Neural cell (in vitro differentiated cells): ENCODE measurements at regions not wholly inside any gene's neighbourhood (a gene's known extent, or its start where the extent isn't known, plus 50 kb on each side); places are given as distances from the start of the nearest gene placed in this dataset.
"Not testable (repeated sequence)": the region's sequence is repeated elsewhere in the genome, so short reads cannot be mapped to it uniquely, and the experiment has no call there.

Source experiments
- H2AFZ ChIP-seq: fragments of 200-600, 300-800 bp; sonication (generic), shearing (Covaris generic); 2 replicates; pipeline ENCODE4 v1.6.0; 2014; ENCODE audit warnings: low read depth, mild to moderate bottlenecking, antibody characterized with exemption, low read length, moderate library complexity
- H3F3A ChIP-seq: fragments of 200-600 bp; shearing (Covaris generic); 2 replicates; pipeline ENCODE4 v1.6.1; 2016; ENCODE audit warnings: mild to moderate bottlenecking, moderate library complexity, mixed read lengths, antibody characterized with exemption, low read length; ENCODE audit not compliant: insufficient read depth, poor library complexity, severe bottlenecking
- H3K27ac ChIP-seq: fragments of 200-600, 300-800 bp; sonication (generic), shearing (Covaris generic); 2 replicates; pipeline ENCODE4 v1.5.1; 2014; ENCODE audit warnings: mild to moderate bottlenecking, low read length, moderate library complexity
- H3K27me3 ChIP-seq: fragments of 300-800, 200-600 bp; sonication (generic), shearing (Covaris generic); 2 replicates; pipeline ENCODE4 v1.6.0; 2014; ENCODE audit warnings: mild to moderate bottlenecking, low read depth, low read length, moderate library complexity; ENCODE audit not compliant: insufficient read depth
- H3K36me3 ChIP-seq: fragments of 300-800, 200-600 bp; sonication (generic), shearing (Covaris generic); 2 replicates; pipeline ENCODE4 v1.5.1; 2014; ENCODE audit warnings: mild to moderate bottlenecking, antibody characterized with exemption, low read length, moderate library complexity; ENCODE audit not compliant: insufficient read depth
- H3K4me2 ChIP-seq: fragments of 300-800, 200-600 bp; sonication (generic), shearing (Covaris generic); 2 replicates; pipeline ENCODE4 v1.6.0; 2014; ENCODE audit warnings: mild to moderate bottlenecking, low read length
- H3K4me3 ChIP-seq: fragments of 300-800, 200-600 bp; sonication (generic), shearing (Covaris generic); 2 replicates; pipeline ENCODE4 v1.5.1; 2014; ENCODE audit warnings: mild to moderate bottlenecking, low read length, moderate library complexity
- H3K79me2 ChIP-seq: fragments of 200-600 bp; shearing (Covaris generic); replicated peaks from 2 replicates; pipeline ENCODE4 v1.6.0; 2014; ENCODE audit warnings: mild to moderate bottlenecking, low read length, moderate library complexity; ENCODE audit not compliant: insufficient read depth
- H3K9ac ChIP-seq: fragments of 300-800, 200-600 bp; sonication (generic), shearing (Covaris generic); 2 replicates; pipeline ENCODE4 v1.6.1; 2016; ENCODE audit warnings: mild to moderate bottlenecking, low read length, mixed read lengths
- H3K9me2 ChIP-seq: fragments of 200-600 bp; shearing (Covaris generic); 2 replicates; pipeline ENCODE4 v1.6.1; 2016; ENCODE audit warnings: mild to moderate bottlenecking, low read length, mixed read lengths; ENCODE audit not compliant: insufficient read depth
- H3K9me3 ChIP-seq: fragments of 200-600, 300-800 bp; sonication (generic), shearing (Covaris generic); 2 replicates; pipeline ENCODE4 v1.6.1; 2016; ENCODE audit warnings: mild to moderate bottlenecking, mixed run types, low read length, moderate library complexity, mixed read lengths
- H4K20me1 ChIP-seq: fragments of 200-600 bp; shearing (Covaris generic); 2 replicates; pipeline ENCODE4 v1.6.1; 2016; ENCODE audit warnings: mild to moderate bottlenecking, mixed run types; ENCODE audit not compliant: insufficient read depth
- CTCF ChIP-seq: fragments of 450-650 bp; IDR thresholded peaks from 2 replicates; pipeline ENCODE4 v1.5.1; 2014; ENCODE audit warnings: antibody characterized with exemption, mild to moderate bottlenecking, moderate library complexity; ENCODE audit not compliant: poor library complexity, severe bottlenecking
- EP300 ChIP-seq: fragments of 450-650 bp; conservative IDR thresholded peaks from 2 replicates; pipeline ENCODE4 v1.6.1; 2014; ENCODE audit warnings: antibody characterized with exemption, mild to moderate bottlenecking, moderate library complexity; ENCODE audit not compliant: poor library complexity, severe bottlenecking
- EZH2 ChIP-seq: fragments of 200-600, 300-800 bp; shearing (Covaris generic), sonication (generic); IDR thresholded peaks from 2 replicates; pipeline ENCODE4 v1.6.1; 2014; ENCODE audit warnings: antibody characterized with exemption, low read length, borderline replicate concordance, mild to moderate bottlenecking; ENCODE audit not compliant: insufficient read depth, poor library complexity, severe bottlenecking
- MXI1 ChIP-seq: fragments of 450-650 bp; conservative IDR thresholded peaks from 2 replicates; pipeline ENCODE4 v1.6.1; 2014; ENCODE audit warnings: antibody characterized with exemption, mild to moderate bottlenecking; ENCODE audit not compliant: poor library complexity, severe bottlenecking
- POLR2AphosphoS5 ChIP-seq: IDR thresholded peaks from 2 replicates; pipeline ENCODE4 v1.6.1; 2012
- RAD21 ChIP-seq: fragments of 450-650 bp; conservative IDR thresholded peaks from 2 replicates; pipeline ENCODE4 v1.6.1; 2014; ENCODE audit warnings: antibody characterized with exemption, mild to moderate bottlenecking, moderate library complexity
- REST ChIP-seq: IDR thresholded peaks from 2 replicates; pipeline ENCODE4 v1.6.1; 2012; ENCODE audit warnings: borderline replicate concordance
- SMC3 ChIP-seq: fragments of 450-650 bp; conservative IDR thresholded peaks from 2 replicates; pipeline ENCODE4 v1.6.1; 2014; ENCODE audit warnings: antibody characterized with exemption, mild to moderate bottlenecking, moderate library complexity; ENCODE audit not compliant: poor library complexity
- TAF1 ChIP-seq: IDR thresholded peaks from 2 replicates; pipeline ENCODE4 v1.6.1; 2012; ENCODE audit warnings: low read depth

- H3K36me3 ChIP-seq, H3K27ac ChIP-seq: not testable (repeated sequence)
Measured at GRCh38 chr10:114752570-114752969, 69.0 kb upstream of the FHIP2A start.

GRCh38 chr10:114753126-114753525 lies 68.5 kb upstream of the FHIP2A start:
- Histone ChIP-seq H3K4me3 (no peak overlapping the region), H4K20me1 (no peaks in the 10 kb centered on the region), H3K36me3 (no peaks in the 10 kb centered on the region), H3K27ac (no peak overlapping the region), H3K4me2 (no peak overlapping the region), H3K9me3 (no peaks in the 10 kb centered on the region), H3K9me2 (no peaks in the 10 kb centered on the region), H3K9ac (no peak overlapping the region), H2AFZ (no peak overlapping the region), H3K27me3 (no peaks in the 10 kb centered on the region), H3F3A (no peaks in the 10 kb centered on the region), H3K79me2 (no peaks in the 10 kb centered on the region)
- no peak for TF ChIP-seq CTCF
- no peak for TF ChIP-seq POLR2AphosphoS5
- no peak for TF ChIP-seq TAF1
- no peak for TF ChIP-seq SMC3
- no peak for TF ChIP-seq MXI1
- no peak for TF ChIP-seq EZH2
- no peak for TF ChIP-seq REST
- TF ChIP-seq RAD21: no peak

More at GRCh38 chr10:114752570-114752969, 69.0 kb upstream of the FHIP2A start:
- not testable (repeated sequence) for H3K9ac ChIP-seq, H3K9me2 ChIP-seq, H3K4me2 ChIP-seq, H3F3A ChIP-seq, H3K27me3 ChIP-seq, H3K9me3 ChIP-seq, H4K20me1 ChIP-seq, H3K4me3 ChIP-seq, H2AFZ ChIP-seq, H3K79me2 ChIP-seq

- H4K20me1 ChIP-seq: no peaks in the 10 kb centered on the region
- H3K9me3 ChIP-seq: no peaks in the 10 kb centered on the region
- no peaks in the 10 kb centered on the region for H3K79me2 ChIP-seq
- H3K27ac ChIP-seq: no peak overlapping the region
- H2AFZ ChIP-seq: no peak overlapping the region
- H3K27me3 ChIP-seq: no peaks in the 10 kb centered on the region
- no peaks in the 10 kb centered on the region for H3K36me3 ChIP-seq
- TF ChIP-seq RAD21 (no peak), EP300 (no peak), TAF1 (no peak), EZH2 (no peak), MXI1 (no peak), CTCF (no peak), REST (no peak), POLR2AphosphoS5 (no peak), SMC3 (no peak)
- H3K4me2 ChIP-seq: no peak overlapping the region
- no peak overlapping the region for H3K4me3 ChIP-seq
- H3K9me2 ChIP-seq: no peaks in the 10 kb centered on the region
- no peaks in the 10 kb centered on the region for H3F3A ChIP-seq
- no peak overlapping the region for H3K9ac ChIP-seq
Measured at GRCh38 chr10:114754445-114755320, 66.9 kb upstream of the FHIP2A start.
